CD4-positive, alpha-beta T cell treated with Interleukin-15 for 4 hours (primary cell): ENCODE measurements at regions not wholly inside any gene's neighbourhood (a gene's known extent, or its start where the extent isn't known, plus 50 kb on each side); places are given as distances from the start of the nearest gene placed in this dataset.

ENCODE experiments used
- DNase-seq: peaks from one replicate; pipeline ENCODE4 v3.0.0-alpha.2; 2020; ENCODE audit warnings: low spot score

- no peak for DNase-seq
These were observed 121.2 kb upstream of the PLEKHG7 start for GRCh38 chr12:92581604-92582003.

DNA sequence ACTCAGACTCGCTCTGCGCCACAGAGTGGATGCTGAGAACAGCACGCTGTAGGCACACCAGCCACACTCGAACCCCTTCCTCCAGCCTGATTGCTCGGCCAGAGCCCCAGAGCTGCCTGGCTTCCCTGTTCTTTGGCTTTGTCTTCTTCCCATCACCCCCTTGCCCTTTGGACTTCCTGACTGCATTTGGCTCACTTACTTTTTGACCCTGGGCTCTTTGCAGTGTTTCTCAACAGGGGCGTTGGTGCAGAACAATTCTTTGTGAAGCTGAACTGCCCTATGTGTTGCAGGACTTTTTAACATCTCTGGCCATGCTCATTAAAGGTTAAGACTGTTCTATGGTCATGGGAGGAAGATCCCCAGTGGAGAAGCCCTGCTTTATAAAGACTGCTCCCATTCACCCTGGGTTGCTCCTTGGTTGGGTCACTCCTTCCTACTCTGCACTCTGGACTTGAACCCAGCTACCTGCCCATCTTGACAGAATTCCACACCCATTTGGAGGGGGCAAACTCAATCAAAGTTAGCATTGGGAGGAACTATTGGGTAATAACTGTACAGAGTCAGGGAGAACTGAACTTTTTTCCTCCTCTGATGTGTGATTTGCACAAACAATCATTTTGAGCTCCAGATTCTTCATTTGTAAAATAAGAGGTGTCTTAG, 127.7 kb upstream of the PLEKHG7 start:
- no peak for DNase-seq

- no peak for DNase-seq
These were observed 128.6 kb upstream of the PLEKHG7 start for GRCh38 chr12:92574051-92574783.

DNA sequence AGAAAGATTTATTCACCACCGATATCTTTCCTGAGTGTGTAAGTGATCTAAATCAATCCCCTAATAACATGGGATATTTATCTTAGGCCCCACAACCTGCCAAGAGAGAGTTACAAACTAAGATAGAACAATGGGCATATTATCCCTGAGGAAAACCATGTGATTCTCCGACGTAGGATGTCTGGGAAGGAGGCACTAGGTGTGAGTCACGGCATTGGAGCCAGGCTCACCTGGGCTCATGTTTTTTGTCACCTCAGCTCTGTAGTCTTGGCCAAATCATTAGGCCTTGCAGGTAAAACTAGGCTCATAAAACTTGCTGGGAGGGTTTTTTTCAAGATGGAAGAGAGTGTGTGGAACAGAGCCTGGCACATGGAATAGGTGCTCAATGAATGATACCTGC, 129.7 kb upstream of the PLEKHG7 start:
- DNase-seq, result no peak

DNA sequence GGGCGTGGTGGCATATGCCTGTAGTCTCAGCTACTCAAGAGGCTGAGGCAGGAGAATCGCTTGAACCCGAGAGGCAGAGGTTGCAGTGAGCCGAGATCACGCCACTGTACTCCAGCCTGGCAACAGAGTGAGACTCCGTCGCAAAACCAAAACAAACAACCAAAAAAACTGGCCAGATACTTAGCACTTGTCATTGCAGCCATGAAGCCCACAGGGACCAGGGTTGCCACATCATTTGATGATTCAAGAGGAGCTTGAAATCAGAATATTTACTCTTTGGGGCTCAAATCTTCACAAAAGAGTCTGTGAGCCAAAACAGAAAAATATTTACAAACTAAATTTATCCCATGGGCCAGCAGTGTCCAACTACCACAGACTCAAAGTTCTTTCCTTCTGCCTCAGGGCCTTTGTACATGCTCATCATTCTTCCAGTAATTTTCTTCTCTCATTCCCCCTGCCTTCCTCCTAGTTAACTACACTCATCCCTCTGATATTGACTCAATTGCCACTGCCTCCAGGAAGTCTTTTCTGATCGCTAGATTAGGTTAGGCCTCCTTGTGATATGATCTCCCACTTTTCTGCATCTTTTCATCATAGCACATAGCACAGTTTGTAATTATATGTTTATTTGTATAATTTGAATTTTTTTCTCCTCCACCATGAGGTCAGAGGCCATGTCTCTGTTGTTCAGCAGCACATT, 130.8 kb upstream of the PLEKHG7 start:
- no peak for DNase-seq

- no peak for DNase-seq
These were observed 131.6 kb upstream of the PLEKHG7 start for GRCh38 chr12:92571169-92571568.

DNA sequence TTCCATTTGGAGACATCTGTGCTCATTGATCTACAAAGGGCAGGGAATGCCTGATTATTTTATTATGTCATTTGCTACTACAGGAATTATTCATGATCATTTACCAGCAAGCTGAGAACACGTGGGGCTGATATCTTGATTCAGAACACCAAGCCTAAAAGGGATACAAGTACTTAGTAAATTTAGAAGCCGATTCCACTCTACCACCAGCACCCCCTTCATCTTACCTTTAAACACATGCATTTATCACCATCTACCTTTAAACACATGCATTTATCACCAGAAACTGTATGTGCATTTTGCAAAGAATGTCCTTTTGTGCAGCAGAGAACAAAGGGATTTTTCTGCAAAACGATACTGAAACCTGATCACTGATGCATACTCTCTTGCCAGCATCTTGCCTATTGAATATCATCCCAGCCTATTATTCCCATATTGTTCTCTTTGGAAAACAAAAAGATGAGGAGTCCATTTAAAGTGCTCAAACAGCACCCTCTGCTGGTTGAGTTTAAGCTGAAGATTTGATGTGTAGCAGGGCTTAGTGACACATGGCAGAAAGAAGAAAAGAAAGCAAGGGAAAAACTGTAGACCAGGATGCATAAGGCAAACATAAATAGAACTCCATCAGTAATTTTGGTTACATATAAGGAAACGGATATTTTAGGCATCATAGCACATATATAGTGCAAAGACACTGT, 132.6 kb upstream of the PLEKHG7 start:
- peak; percentile 70 for DNase-seq

GRCh38 chr12:92568691-92569090, 134.1 kb upstream of the PLEKHG7 start:
- no peak for DNase-seq

GRCh38 chr12:92566448-92567019, 136.3 kb upstream of the PLEKHG7 start:
- DNase-seq, result no peak

DNA sequence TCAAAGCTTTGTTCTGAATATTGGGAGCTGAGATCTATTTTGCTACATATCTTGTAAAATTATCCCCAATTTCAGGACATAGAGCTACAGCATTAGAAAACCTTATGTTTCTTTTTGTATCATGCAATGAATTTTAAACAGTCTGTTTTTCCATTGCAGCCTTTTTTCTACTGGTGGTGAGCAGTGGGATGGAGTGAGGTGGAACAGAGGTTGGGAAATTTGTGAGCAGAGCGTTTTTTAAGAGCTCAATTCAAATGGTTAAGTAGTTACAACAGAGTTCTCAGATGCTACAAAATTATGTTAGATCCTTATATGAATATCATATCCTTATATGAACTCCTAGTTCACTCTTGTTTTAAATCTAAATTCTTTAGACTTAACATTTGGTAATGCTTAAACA, 139.0 kb upstream of the PLEKHG7 start:
- DNase-seq, result no peak

GRCh38 chr12:92562063-92562734, 140.6 kb upstream of the PLEKHG7 start:
- no peak for DNase-seq

DNA sequence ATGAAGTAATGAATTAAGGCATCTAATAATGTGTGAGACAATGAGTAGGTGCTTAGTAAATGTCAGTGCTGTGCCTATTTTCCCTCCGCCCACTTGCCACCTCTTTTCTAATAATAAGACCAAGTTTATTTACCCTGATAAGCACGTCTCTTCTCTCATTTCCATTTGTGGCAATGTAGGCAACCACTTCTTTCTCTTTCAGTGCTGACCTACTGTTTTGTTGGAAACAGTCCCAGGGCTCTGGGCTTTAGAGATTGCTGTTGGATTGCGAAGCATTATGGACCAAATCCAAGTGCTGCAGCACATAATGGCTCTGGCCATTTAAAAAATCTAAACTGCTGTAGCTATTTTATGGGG, 141.3 kb upstream of the PLEKHG7 start:
- no peak for DNase-seq

DNA sequence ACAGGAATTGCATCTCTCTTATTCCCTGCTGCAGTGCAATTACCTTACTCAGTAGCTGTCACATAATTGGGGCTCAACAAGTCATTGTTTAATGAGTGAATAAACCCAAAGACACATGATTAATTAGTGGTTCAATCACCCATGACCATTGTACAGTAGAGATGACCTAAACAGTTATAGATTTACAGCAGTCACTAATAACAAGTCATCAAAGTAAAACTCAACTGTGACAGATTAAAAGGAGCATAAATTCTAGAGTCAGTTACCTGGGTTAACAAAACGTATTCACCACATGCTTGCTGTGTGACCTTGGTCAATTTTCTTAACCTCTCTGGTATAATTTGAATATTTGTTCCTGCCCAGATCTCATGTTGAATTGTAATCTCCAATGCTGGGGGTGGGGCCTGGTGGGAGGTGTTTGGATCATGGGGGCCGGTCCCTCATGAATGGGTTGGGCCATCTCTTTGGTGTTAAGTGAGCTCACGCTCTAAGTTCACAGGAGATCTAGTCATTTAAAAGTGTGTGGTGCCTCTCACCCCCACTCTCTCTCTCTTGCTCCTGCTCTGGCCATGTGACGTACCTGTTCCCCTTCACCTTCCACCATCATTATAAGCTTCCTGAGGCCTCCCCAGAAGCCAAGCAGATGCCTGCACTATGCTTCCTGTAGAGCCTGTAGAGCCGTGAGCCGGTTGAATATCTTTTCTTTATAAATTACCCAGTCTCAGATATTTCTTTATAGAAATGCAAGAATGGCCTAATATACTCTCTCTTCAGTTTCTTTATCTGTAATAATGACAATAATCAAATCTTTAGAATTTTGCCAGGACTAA, 141.9 kb upstream of the PLEKHG7 start:
- DNase-seq, result no peak

DNA sequence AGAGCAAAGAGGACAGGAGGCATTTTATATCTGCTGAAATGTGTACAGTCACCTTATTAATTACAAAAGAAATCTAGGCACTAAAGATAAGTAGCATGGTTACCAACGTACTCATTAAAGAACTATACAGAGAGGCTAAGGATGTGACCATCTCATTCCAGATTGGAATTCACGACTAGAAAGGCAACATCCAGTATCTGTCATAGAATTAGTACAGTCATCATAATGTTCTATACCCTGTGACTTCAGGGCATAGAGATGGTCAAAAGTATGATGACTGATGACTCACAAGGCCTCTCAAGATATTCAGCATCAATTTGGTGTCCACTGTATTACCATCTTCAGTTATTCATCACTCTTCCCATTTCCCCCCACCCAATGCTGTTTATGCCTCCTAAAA, 144.0 kb upstream of the PLEKHG7 start:
- no peak for DNase-seq

GRCh38 chr12:92558215-92558773, 144.5 kb upstream of the PLEKHG7 start:
- DNase-seq, result no peak

- no peak for DNase-seq
These were observed 145.4 kb upstream of the PLEKHG7 start for GRCh38 chr12:92557422-92557724.

DNA sequence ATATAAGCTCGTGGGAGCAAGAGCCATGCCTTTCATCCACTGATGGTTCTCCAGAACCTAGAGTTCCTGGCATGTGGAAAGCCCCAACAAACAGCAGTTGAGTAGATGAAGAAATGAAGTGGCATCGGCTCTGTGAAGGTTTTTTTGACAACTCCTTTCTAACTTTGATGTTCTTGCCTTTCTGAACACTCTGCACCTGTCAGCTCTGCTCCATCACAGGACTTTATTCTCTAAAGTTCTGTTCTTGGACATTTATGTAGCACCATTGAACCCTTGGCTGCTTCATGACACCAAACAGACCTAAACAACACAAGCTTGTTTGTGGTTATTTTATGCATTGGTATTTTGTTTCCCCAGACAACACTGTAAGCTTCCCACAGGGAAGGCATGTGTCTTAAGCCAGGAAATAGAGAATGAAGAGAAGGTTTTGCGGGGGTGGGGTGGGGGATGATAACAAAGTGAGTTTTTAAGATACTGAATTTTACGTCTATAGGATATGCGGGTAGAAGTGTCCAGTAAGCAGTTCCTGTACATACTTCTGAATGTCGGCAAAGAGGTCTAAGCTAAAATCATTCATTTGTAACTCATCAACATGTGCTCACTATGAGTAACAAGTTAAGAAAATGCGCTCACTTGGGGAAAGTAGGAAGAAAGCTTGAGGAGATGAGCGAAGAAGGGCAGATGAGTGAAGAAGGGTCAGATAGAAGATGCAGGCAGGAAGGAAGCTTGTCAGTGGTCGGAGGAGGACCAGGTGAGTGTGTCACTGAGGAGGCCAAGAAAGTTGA, 146.0 kb upstream of the PLEKHG7 start:
- no peak for DNase-seq

GRCh38 chr12:92556141-92556540, 146.6 kb upstream of the PLEKHG7 start:
- peak; percentile 39 for DNase-seq

DNA sequence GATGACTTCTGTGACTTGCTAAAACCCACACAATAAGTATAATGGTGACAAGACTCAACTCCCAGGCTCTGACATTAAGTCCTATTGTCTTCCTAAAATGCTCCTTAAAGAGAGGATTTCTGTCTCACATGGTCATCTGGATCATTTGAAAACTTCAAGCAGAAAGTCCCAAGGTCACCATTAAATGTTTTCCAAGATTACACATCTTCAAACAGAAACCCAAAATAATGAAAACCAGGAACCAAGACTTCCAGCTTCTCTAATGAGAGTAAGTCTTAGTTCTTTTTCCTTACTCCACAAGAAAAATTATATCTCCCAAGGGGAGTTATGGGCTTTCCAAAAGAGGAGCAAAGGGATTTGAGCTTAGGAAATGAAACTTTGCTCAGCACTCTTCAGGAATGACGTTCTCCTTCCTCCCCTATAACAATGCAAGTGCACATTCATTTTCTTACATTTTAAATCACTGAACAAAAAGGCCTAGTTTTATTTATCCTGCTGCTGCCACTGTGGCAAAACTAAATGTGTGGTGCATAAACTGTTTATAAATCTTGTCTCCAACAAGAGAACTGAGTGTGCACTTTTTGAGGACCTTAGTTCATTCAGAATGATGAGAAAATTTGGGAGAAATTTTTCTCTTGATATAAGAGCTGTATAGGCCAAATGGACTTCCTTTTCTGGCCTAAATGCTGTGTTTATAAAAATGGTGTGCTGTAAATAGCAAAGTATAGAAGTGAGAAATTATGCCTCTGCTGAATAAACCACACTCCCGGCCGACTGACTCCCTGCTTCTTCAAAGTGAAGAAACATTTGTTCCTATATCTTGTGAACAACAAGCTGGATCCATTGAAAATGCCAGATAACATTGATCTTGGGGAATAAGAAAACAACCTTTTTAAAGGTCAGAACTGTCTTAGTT, 148.4 kb upstream of the PLEKHG7 start:
- DNase-seq, result no peak
